Right forelimb (tissue), 1 donor: ENCODE measurements at regions not wholly inside any gene's neighbourhood (a gene's known extent, or its start where the extent isn't known, plus 50 kb on each side); places are given as distances from the start of the nearest gene placed in this dataset.
"Not testable (repeated sequence)": the region's sequence is repeated elsewhere in the genome, so short reads cannot be mapped to it uniquely, and the experiment has no call there.

Source experiments
- DNase-seq: peaks from one replicate; pipeline ENCODE4 v3.0.0-alpha.2; 2018

DNA sequence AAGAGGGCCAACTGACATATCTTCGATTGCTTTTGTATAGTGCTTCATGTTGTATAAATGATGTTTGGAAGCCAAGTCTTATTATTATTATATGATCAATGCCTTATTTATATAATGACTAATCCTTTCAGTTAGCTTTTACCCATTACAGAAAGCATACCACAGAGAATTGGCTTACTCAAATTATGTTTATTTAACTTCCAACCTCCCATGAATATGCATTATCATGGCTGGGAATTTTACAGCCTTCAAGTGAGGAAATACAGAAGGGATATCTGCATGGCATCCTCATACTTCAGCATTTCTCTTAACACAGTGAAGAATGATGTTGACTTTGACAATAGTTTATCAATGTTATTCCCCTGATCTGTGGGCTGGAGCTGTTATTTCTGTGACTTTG is 225.9 kb upstream of the GAP43 start:
- no peak for DNase-seq

DNA sequence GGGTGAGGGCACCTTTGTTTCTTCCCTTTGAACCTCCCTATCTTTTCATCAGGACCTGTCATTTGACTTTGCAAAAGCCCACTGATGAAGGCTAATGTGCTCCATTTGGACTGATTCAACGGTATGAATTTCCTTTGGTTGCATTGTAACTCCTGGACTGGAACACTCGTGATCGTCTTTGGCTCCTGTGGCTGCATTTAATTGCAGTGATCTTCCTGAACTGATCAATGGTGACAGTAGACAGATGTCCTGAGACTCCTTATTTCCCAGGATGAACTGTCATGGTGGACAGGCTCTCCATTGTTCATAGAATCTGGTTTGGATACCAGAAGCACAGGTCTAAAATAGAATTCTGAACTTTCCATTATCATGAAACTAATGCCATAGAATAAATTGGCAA is 224.8 kb upstream of the GAP43 start:
- DNase-seq, result no peak

DNA sequence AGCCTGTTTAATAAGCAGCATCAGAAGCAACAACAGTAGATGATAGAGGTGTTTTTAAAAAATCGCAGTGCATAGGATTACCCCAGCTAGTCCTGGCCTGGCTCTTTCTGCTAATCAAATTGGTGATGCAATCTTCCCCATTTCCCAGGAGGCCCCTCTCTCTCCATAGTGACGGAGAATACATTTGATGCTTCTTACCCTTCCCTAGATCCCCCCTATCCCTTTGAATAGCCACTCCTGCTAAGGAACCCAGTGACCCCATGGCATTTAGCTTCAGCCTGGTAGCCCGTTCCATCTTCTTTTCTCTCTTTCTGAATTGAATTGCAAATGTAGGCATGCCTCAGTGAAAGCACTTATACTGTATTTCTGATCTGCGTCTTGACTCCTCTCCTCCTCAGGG is 223.6 kb upstream of the GAP43 start:
- no peak for DNase-seq

DNA sequence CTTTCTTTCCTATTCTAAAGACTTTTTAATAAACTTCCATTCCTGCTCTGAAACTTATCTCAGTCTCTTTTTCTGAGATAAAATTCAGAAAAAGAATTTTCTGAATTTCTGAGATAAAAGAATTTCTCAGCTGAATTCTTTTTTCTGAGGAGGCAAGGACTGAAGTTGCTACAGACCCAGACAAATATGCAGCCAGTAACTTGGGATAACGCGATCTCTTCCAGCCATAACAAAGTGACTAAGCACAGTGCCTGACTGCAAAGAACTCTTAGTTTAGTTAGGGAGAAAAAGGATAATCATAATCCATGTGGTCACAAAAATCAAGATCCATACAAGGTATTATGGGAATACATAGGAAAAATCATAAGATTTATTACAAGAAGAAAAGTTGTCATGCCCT is 222.0 kb upstream of the GAP43 start:
- DNase-seq, result no peak

DNA sequence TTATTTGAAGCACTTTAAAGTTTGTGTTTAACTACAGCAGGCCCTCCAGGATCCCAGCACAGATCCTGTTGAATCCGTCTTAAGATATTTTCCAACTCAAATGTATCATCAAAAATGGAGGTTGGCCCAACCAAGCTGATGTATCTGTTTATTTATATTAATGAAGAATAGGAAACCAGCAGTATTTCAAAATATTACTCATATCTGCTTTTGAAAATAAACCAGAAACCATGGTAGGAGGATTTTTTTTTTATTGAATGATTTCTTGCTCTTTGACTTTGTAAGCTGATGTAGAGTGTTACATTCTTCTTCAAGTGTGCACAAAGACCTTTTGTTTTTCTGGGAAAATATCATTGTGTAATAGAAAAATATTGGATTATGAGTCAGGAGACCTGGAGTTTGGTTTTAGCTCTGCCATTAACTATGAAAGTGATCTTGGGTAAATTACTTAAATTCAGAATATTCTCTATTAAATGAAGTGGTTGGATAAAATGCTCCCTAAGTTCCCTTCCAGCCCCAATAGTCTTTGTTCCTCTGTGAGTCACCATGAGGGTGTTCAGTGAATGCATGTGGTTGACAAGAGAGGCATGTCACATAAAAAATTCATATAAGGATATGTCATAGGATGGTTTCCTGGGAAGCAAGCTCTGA is 221.3 kb upstream of the GAP43 start:
- DNase-seq, result no peak

DNA sequence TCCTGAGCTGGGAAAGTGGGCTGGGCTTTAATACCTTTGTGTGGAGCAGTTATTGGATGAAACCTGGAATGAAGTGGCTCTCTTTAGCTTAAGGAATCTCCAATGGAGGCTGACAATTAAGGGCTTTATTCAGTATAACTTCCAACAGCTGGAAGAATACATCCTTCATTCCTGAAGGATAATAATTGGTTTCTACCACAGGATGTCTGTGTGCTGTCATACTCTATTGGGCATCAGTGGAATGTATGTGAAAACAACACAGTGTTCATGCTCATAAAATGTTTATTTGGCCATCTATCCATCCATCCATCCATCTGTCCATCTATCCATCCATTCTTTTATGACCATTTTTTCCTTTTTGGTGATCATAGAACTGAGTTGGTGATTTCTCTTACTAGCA is 220.7 kb upstream of the GAP43 start:
- DNase-seq, result no peak

DNA sequence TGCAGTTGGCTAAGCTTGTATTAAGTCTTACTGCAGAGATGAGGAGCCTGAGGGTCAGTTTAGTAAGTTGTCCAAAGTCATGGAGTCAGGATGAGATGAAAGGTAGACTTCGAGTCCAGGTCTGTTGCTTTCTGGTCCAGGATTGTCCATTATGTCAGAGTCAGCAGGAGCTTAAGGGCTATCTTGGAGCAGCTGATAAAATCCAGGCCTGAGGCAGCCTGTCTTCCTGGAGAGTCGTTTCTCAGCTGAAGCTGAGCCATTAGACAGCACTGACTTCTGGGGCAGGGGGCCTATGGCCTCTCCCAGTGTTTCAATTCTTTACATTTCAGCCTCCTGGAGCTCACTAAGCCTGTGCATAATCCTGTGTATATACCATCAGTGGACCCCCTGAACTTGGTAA is 219.5 kb upstream of the GAP43 start:
- DNase-seq, result no peak

DNA sequence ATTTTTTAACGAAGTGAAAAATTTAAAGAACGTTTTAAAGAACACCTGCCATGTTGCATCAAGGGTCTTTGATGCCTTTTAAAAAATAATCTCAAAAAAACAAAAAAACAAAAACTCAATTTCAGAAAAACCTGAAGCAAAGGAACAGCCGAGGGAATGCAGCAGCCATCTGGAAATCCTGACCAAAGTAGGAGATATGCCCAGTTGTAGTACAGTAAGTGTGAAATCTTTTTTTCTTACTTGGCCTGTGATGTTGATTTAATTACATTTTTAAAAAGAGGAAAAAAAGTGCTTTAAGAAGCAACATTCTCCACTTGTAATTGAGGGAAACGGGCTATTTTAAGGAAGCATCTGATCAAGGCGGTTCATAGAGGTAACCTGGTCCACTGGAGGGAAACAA is 213.7 kb upstream of the GAP43 start:
- DNase-seq, result no peak

DNA sequence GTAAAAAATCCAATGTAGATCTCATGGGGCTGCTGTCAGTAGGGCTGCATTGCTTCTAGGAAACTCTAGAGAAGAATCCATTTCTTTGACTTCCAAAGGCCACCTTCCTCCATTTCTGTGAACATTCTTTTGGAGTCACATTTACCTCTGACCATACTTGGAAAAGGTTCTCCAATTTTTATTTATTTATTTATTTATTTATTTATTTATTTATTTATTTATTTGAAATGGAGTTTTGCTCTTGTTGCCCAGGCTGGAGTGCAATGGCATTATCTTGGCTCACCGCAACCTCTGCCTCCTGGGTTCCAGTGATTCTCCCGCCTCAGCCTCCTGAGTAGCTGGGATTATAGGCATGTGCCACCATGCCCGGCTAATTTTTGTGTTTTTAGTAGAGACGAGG is 208.7 kb upstream of the GAP43 start:
- DNase-seq, result not testable (repeated sequence)

DNA sequence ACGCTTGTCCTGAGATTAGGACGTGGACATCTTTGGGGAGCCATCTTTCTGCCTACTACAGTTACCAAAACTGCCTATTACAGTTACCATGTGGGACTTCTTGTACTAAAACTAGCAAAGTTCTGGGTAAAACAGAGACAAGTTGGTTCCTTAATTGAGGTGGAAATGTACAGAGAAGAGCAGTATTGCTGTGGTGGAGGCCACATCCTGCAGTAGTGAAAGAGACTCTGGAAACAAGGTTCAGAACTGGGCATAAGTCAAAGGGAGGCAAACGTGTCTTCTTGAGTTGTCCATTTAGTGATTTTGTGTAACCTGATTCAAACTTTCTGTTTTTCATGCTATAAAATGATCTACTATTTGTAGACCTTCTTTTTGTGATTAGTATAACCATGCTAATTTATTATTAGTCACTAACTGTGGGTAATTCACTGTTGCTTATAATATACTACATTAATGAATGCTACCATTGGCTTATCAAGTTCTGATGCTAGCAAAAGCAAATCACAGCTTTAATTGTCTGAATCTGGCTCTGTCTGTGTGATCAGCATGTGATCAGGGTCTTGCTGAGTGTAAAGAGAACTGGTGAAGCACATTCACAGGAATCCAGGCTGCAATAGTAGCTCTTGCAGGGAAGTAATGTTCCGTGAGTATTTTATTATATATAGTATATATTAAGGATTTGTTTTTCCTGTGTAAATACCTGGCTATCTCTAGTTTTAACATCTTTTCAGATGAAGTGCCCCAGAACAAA is 207.9 kb upstream of the GAP43 start:
- no peak for DNase-seq

DNA sequence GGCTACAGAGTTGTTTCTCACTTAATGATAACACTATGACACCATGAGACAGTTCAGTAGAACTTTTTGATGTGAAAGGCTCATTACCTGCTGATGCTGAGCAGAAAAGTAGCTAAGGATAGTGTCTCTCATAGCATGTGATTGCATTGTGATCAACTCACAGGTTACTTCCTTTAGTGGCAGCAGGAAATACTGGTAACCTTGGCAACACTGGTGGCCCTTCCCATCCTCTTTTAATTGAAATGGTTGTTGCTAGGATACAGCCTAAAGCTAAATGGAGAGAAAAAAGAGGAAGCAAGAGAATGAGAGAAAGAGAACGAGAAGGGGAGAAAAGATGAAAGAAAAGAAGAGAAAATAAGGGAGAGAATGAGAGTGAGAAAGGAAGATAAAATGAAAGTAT is 204.7 kb upstream of the GAP43 start:
- DNase-seq, result no peak

DNA sequence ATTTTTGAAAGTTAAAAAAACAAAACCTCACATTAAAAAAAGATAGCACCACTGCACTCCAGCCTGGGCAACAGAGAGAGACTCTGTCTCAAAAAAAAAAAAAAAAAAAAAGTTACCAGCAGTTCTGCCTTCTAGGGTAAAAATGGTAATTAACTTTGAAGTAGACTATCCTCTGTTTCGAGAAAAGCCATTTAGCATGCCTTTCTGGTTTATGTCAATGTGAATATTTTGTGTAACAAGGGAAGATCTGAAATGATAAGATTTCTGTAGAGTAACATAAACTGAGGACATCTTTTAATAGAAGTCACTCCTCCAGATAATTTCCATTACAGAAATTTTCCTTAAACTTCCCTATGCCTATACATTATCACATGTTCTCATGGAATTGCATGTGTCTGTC is 203.2 kb upstream of the GAP43 start:
- DNase-seq, result no peak

DNA sequence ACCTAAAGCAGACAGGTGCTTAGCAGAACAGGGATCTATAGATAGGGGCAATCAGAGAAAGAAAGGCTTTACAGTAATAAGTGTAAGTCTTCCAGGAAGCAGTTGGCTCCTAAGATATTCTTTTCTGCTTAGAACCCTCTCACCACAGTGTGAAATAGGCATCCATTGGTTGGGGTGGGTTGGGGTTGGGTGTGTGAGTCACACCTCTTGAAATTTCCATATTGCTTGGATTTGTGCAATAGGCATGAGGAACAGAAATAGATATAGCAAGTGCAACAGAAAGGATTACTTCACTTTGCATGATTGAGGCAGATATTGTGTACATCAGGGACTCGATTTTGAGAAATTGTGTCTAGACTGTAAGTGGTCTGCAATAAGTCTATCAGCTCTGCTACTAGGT is 200.1 kb upstream of the GAP43 start:
- no peak for DNase-seq

DNA sequence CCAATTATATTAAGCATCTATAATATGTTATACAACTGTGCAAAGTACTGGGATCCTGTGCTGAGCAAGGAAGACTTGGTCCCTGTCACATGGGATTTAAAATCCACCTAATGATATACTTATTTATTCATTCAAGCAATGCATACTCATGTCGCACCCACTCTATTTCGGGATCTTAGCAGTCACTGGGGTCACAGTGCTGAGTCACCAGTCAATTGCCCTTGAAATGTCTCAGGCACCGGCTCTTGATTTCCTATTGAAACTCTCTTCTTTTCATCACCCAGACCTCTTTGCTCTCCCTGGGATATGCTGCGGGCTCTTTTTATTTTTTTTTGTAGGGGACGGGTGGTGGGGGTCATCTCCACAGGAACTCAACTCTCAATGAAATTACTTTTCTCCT is 194.5 kb upstream of the GAP43 start:
- no peak for DNase-seq

DNA sequence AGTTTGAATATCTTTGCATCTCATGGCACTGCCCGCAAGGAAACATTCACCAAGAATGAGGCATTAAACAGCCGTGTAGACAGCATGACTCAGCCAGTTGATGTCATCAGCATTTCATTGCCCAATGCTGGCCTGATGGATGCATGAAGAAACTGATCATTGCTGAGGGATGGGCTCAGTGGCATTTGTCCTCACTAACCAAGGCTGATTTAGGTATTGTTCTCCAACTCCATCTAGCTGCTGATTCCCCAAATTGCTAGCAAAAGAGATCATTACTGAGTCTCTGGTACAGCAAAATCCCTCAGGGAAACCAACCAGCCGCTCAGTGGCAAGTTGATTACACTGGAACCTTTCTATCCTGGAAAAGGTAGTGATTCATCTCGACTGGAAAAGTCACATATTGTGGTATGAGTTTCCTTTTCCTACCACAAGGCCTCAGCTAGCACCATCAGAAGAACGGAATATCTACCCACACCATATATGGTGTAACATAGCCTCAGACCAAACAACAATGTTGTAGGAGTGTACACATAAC is 186.5 kb upstream of the GAP43 start:
- no peak for DNase-seq

DNA sequence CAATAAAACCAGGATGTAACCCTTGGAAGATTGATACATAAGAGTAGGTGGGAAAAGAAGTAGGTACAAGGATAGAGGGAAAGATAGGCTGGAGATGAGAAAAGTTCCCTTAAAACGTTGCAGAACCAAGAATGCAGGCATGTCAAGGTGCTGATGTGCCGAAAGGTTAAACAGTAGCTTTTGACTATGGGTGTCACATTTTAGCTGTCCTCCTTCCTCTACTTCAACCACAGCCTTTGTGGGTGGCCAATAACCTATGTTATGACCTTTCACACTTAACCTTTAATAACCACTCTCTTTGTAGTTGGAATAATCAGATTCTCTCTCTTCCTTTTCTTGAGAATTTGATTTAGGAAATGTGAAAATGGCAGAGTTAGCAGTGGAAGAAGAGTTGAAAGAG is 184.5 kb upstream of the GAP43 start:
- no peak for DNase-seq

DNA sequence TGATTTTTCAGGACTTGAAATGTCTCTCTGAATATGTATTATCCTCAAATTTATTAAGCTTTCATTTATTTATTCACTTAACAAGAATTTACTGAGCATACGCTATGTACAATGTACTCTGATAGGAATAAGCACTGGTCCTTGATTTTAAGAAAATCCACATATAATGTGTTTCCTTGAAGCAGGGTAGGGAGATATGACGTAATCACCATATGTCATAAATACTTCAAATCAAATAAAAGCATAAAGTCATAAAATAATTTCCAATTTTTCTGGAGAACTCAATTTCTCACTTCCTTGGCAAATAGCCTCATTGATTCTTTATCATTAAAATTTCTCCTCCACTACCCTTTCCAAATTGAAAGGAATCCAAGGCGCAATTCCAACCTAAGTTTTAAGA is 177.8 kb upstream of the GAP43 start:
- DNase-seq, result no peak

DNA sequence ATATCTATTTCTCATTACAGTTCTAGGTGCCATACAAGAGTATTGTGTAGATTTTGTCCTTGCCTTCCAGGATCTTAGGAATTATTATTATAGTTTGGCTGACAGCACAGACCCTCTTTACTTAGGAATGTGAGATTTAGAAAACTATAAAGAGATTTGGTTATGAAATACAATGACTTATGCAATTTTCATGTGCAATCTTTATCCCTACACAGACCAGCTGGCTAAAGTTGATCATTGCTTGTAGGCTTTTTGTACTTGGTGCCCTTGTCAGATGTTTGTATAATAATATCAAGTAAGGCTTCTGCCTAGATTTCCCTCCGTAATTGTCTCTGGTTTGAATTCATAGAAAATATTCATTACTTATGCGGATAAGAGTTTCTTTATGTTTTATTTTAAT is 174.5 kb upstream of the GAP43 start:
- no peak for DNase-seq

DNA sequence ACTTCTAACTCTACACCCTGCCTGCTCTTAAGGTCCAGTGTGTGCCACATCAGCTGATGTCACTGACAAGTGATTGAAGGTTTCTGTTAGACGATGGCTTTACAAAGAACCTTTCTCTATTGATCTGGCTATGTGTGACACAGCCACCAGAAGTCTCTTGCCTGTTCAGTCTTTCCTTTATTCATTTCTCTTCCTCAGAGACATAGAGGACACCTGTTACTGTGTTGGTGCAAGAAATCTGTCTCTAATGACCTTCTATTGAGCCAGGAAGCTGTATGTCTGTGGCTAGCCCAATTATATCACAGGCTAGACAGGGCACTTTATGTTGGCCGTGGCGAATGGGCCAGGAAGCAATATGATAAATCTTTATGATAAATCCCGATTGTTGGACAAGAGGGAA is 173.3 kb upstream of the GAP43 start:
- no peak for DNase-seq

DNA sequence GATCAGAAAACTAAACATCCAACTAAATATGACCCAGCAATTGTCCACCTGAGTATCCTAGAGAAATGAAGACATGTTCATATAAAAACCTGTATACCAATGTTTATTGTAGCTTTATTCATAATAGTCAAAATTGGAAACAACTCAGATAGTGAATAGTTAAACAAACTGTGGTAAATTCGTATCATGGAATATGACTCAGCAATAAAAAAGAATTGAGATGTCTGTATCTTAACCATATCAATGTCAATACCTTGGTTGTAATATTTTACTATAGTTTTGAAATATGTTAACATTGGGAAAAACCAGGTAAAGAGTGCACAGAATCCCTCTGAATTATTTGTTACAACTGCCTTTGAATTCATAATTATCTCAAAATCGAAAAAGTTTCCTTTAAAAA is 159.3 kb upstream of the GAP43 start:
- DNase-seq, result no peak

DNA sequence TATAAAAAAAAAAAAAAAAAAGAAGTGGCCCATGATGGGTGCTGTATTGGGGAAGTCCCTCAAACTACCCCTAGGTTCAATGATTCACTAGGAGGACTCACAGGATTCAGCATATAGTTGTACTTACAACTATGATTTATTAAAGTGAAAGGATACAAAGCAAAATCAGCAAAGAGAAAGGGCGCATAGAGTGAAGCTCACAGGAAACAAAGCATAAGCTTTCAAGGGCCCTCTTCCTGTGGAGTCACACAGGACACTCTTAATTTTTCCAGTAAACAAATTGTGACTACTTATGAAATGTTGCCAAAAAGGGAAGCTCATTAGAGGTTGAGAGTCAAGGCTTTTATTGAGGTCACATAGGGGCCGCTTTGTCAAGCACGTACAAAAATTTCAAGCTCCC is 153.7 kb upstream of the GAP43 start:
- no peak for DNase-seq

DNA sequence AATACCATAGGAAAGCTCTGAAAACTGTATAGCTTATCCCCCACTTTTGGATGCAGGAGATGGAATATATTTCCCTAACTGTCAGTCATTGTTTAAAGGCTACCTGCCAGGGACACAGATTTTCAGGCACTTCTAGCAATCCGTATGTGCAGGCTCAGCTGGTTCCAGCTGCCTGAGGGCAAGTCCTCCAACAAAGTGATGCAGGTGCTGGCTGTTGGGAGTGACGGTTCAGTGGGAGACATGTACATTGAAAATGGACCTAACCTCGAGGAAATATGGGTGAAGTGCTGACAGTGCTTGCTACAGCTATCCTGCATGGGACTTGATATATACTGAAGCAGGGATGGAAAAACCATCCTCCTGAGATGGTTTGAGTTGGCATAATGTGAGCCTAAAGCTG is 153.1 kb upstream of the GAP43 start:
- no peak for DNase-seq

DNA sequence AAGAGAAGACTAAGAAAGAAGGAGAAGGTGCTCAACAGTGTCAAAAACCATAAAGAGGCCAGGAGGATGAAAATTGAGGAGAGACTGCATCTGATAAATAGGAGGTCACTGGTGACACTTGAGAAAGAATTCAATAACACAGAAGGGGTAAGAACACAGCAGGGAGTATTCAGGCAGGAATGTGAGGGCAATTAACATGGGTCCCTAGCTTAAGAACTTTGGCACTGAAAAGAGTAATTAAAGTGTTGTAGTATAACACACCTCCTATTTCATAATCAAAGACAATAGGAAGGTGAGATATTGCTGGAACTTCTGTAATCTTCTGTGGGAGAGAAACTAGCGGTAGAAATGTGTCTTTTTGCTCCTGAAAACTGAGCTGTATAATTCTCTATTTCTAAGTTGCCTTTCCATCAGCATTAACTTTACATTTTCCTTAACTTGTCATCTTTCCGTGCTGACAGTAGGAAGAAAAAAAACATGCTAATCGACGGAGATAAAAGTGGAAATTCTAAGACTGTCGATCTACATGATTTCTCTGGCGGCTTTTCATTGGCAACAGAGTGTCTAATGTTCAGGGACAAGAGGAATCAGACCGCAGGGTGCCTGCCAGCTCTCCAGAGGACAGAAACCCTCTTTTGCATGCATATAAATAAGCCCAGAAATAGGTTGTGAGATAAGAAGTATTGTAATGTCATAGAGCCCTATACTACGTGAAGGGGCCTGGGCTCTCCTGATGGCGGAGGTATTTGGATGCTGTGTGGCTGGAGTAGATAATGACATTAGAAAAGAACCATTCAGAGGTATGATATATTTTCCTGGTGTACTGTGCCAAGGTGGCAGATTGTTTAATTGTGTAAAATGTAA is 147.9 kb upstream of the GAP43 start:
- no peak for DNase-seq

DNA sequence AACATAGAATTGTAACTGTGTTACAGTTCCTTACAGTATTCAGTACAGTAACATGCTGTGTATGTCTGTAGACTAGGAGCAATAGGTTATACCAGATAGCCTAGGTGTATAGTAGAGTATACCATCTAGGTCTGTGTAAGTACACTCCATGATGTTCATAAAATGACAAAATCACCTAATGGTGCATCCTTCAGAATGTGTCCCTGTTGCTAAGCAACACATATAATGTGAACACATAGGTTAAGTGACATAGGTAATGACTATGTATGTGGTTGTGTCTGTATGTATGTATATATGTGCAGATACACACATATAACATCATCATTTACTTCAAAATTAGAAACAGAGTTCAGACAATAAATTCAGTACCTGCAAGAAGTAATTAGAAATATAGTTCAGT is 146.8 kb upstream of the GAP43 start:
- DNase-seq, result no peak
